Adipocyte (in vitro differentiated cells): ENCODE measurements at regions not wholly inside any gene's neighbourhood (a gene's known extent, or its start where the extent isn't known, plus 50 kb on each side); places are given as distances from the start of the nearest gene placed in this dataset.

ENCODE experiments used
- DNase-seq: peaks from one replicate; pipeline ENCODE4 v3.0.0-alpha.2; 2015; ENCODE audit warnings: low read depth
- H3K27me3 ChIP-seq: replicated peaks from 2 replicates; pipeline ENCODE4 v1.7.0; 2013; ENCODE audit warnings: mild to moderate bottlenecking, low read length, moderate library complexity; ENCODE audit not compliant: control insufficient read depth, insufficient read depth
- H3K36me3 ChIP-seq: 2 replicates; pipeline ENCODE4 v1.7.0; 2013; ENCODE audit warnings: low read length, mild to moderate bottlenecking, moderate library complexity; ENCODE audit not compliant: control insufficient read depth, insufficient read depth, severe bottlenecking
- H3K4me1 ChIP-seq: 2 replicates; pipeline ENCODE4 v1.7.0; 2013; ENCODE audit warnings: mild to moderate bottlenecking, low read length, moderate library complexity; ENCODE audit not compliant: control insufficient read depth, insufficient read depth
- H3K4me3 ChIP-seq: 2 replicates; pipeline ENCODE4 v1.7.0; 2013; ENCODE audit warnings: mild to moderate bottlenecking, low read length, moderate library complexity
- H3K9ac ChIP-seq: 2 replicates; pipeline ENCODE4 v1.7.0; 2013; ENCODE audit warnings: mild to moderate bottlenecking, low read length, moderate library complexity
- H3K9me3 ChIP-seq: 2 replicates; pipeline ENCODE4 v1.7.0; 2013; ENCODE audit warnings: mild to moderate bottlenecking, low read length, moderate library complexity; ENCODE audit not compliant: control insufficient read depth

- peak; percentile 84 for DNase-seq
These were observed 117.8 kb downstream of the FAM76B start for GRCh38 chr11:95671768-95672167.

GRCh38 chr11:95668131-95668530 is 121.5 kb downstream of the FAM76B start:
- no peaks in the 10 kb centered on the region for H3K9me3 ChIP-seq
- no peak overlapping the region for H3K4me3 ChIP-seq
- H3K9ac ChIP-seq: no peak overlapping the region
- H3K4me1 ChIP-seq: peaks cover 10% of the 10 kb centered on the region
- H3K27me3 ChIP-seq: no peaks in the 10 kb centered on the region
- no peak for DNase-seq
- H3K36me3 ChIP-seq: no peaks in the 10 kb centered on the region

More at GRCh38 chr11:95671768-95672167, 117.8 kb downstream of the FAM76B start:
- Histone ChIP-seq H3K4me1 (peaks cover 10% of the 10 kb centered on the region), H3K36me3 (no peaks in the 10 kb centered on the region), H3K9me3 (no peaks in the 10 kb centered on the region), H3K27me3 (no peaks in the 10 kb centered on the region), H3K4me3 (peak overlapping the region; percentile 13), H3K9ac (peak overlapping the region; percentile 28)

- DNase-seq: no peak
- peaks cover 4% of the 10 kb centered on the region for H3K9me3 ChIP-seq
- no peak overlapping the region for H3K4me3 ChIP-seq
- no peaks in the 10 kb centered on the region for H3K36me3 ChIP-seq
- H3K4me1 ChIP-seq: no peaks in the 10 kb centered on the region
- H3K9ac ChIP-seq: no peak overlapping the region
- H3K27me3 ChIP-seq: no peaks in the 10 kb centered on the region
These were observed 128.4 kb downstream of the FAM76B start for GRCh38 chr11:95661162-95661561.

- no peak for DNase-seq
- no peaks in the 10 kb centered on the region for H3K36me3 ChIP-seq
- peaks cover 5% of the 10 kb centered on the region for H3K4me1 ChIP-seq
- no peak overlapping the region for H3K4me3 ChIP-seq
- peaks cover 4% of the 10 kb centered on the region for H3K9me3 ChIP-seq
- H3K9ac ChIP-seq: no peak overlapping the region
- no peaks in the 10 kb centered on the region for H3K27me3 ChIP-seq
These were observed 129.5 kb downstream of the FAM76B start for GRCh38 chr11:95660038-95660437.

- peaks cover 4% of the 10 kb centered on the region for H3K9me3 ChIP-seq
- H3K9ac ChIP-seq: no peak overlapping the region
- peak; percentile 44 for DNase-seq
- no peaks in the 10 kb centered on the region for H3K27me3 ChIP-seq
- peaks cover 5% of the 10 kb centered on the region for H3K4me1 ChIP-seq
- no peaks in the 10 kb centered on the region for H3K36me3 ChIP-seq
- no peak overlapping the region for H3K4me3 ChIP-seq
These were observed 130.5 kb downstream of the FAM76B start for GRCh38 chr11:95659088-95659487.

GRCh38 chr11:95655536-95655935 is 134.0 kb downstream of the FAM76B start:
- H3K27me3 ChIP-seq: no peaks in the 10 kb centered on the region
- H3K9me3 ChIP-seq: no peaks in the 10 kb centered on the region
- no peak overlapping the region for H3K9ac ChIP-seq
- H3K4me1 ChIP-seq: peaks cover 12% of the 10 kb centered on the region
- no peak overlapping the region for H3K4me3 ChIP-seq
- DNase-seq: no peak
- H3K36me3 ChIP-seq: no peaks in the 10 kb centered on the region

GRCh38 chr11:95653680-95654079 is 135.9 kb downstream of the FAM76B start:
- Histone ChIP-seq H3K9ac (no peak overlapping the region), H3K36me3 (no peaks in the 10 kb centered on the region), H3K27me3 (no peaks in the 10 kb centered on the region), H3K4me3 (no peak overlapping the region), H3K9me3 (no peaks in the 10 kb centered on the region), H3K4me1 (peaks cover 14% of the 10 kb centered on the region)
- DNase-seq: no peak

GRCh38 chr11:95653099-95653498 is 136.5 kb downstream of the FAM76B start:
- Histone ChIP-seq H3K36me3 (no peaks in the 10 kb centered on the region), H3K4me3 (no peak overlapping the region), H3K4me1 (peaks cover 20% of the 10 kb centered on the region)

GRCh38 chr11:95652002-95652472 is 137.5 kb downstream of the FAM76B start:
- Histone ChIP-seq H3K4me1 (peaks cover 30% of the 10 kb centered on the region), H3K27me3 (no peaks in the 10 kb centered on the region), H3K4me3 (no peak overlapping the region), H3K9me3 (no peaks in the 10 kb centered on the region), H3K9ac (no peak overlapping the region), H3K36me3 (no peaks in the 10 kb centered on the region)
- DNase-seq: peak; percentile 47

More at GRCh38 chr11:95653099-95653498, 136.5 kb downstream of the FAM76B start:
- Histone ChIP-seq H3K27me3 (no peaks in the 10 kb centered on the region), H3K9me3 (no peaks in the 10 kb centered on the region), H3K9ac (no peak overlapping the region)
- DNase-seq: no peak

GRCh38 chr11:95650276-95650675 is 139.3 kb downstream of the FAM76B start:
- Histone ChIP-seq H3K27me3 (no peaks in the 10 kb centered on the region), H3K9me3 (peaks cover 10% of the 10 kb centered on the region), H3K4me3 (no peak overlapping the region), H3K4me1 (peaks cover 30% of the 10 kb centered on the region), H3K36me3 (no peaks in the 10 kb centered on the region), H3K9ac (no peak overlapping the region)
- DNase-seq: no peak

GRCh38 chr11:95647871-95648270 is 141.7 kb downstream of the FAM76B start:
- peak; percentile 34 for DNase-seq
- H3K4me1 ChIP-seq: peaks cover 30% of the 10 kb centered on the region
- H3K36me3 ChIP-seq: no peaks in the 10 kb centered on the region
- peaks cover 15% of the 10 kb centered on the region for H3K9me3 ChIP-seq
- H3K4me3 ChIP-seq: peak overlapping the region; percentile 3
- H3K27me3 ChIP-seq: no peaks in the 10 kb centered on the region
- H3K9ac ChIP-seq: peak overlapping the region; percentile 72

GRCh38 chr11:95647355-95647754 is 142.2 kb downstream of the FAM76B start:
- H3K9me3 ChIP-seq: peaks cover 15% of the 10 kb centered on the region
- H3K4me1 ChIP-seq: peaks cover 31% of the 10 kb centered on the region
- no peaks in the 10 kb centered on the region for H3K27me3 ChIP-seq
- peak; percentile 87 for DNase-seq
- peak overlapping the region; percentile 3 for H3K4me3 ChIP-seq
- H3K36me3 ChIP-seq: no peaks in the 10 kb centered on the region
- H3K9ac ChIP-seq: peak overlapping the region; percentile 72
